ENCODE measurements at regions not wholly inside any gene's neighbourhood (a gene's known extent, or its start where the extent isn't known, plus 50 kb on each side); places are given as distances from the start of the nearest gene placed in this dataset.

DNA sequence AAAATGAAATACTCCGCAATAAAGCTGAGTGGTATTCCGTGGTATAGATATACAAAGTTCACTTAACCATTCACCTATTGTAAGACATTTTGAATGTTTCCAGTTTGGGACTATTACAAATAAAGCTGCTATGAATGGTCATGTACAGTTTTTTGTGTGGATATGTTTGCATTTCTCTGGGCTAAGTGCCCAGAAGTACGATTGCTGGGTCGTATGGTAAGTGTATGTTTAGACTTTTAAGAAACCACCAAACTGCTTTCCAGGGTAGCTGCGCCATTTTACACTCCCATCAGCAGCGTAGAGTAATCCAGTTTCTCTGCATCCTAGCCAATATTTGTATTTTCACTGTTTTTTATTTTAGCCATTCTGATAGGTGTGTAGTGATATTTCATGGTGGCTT lies 208.4 kb upstream of the TLE3 start:
- intact Hi-C loops (cut with DNase I): no loop called here
- WGBS, 4 donors: 78 to 91% (median 83%) methylated on average over 6 of the region's 6 CpGs
- peaks cover 0 to 21% (median 7%) of the 10 kb centered on the region in 12 donors for H3K9me3 ChIP-seq
- ATAC-seq (no peak), DNase-seq (no peak)
- H3K4me1 ChIP-seq: peaks cover 0 to 17% (median 0%) of the 10 kb centered on the region in 12 donors
- no peak overlapping the region for H3K27ac ChIP-seq
- TF ChIP-seq POLR2A (IDR thresholded peaks at IDR 0.05): no peak
- TF ChIP-seq, protein P1, sequence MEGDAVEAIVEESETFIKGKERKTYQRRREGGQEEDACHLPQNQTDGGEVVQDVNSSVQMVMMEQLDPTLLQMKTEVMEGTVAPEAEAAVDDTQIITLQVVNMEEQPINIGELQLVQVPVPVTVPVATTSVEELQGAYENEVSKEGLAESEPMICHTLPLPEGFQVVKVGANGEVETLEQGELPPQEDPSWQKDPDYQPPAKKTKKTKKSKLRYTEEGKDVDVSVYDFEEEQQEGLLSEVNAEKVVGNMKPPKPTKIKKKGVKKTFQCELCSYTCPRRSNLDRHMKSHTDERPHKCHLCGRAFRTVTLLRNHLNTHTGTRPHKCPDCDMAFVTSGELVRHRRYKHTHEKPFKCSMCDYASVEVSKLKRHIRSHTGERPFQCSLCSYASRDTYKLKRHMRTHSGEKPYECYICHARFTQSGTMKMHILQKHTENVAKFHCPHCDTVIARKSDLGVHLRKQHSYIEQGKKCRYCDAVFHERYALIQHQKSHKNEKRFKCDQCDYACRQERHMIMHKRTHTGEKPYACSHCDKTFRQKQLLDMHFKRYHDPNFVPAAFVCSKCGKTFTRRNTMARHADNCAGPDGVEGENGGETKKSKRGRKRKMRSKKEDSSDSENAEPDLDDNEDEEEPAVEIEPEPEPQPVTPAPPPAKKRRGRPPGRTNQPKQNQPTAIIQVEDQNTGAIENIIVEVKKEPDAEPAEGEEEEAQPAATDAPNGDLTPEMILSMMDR (IDR thresholded peaks at IDR 0.05): no peak
- H3K4me3 ChIP-seq: no peak overlapping the region
- H3K27me3 ChIP-seq: peaks cover 0 to 6% (median 2%) of the 10 kb centered on the region in 9 donors
- no peaks in the 10 kb centered on the region for H3K36me3 ChIP-seq

DNA sequence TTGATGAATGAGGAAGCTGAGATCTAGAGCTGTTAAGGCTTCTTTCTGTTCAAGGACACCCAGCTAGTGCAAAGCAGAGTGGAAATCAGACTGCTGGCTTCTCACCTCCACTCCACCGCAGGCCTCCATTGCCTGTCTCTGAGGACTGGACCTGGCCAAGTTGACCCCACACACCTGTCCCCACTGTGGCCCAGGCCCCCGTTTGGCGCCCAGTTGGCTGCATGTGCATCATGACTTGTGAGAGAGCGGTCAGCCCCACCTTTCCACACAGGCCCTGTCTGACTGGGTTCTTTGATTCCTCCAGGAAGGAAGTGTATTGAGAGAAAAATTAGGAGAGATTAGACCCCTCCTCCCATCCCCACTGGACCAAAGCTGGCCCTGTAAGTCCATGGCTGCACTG lies 206.3 kb upstream of the TLE3 start:
- intact Hi-C loops (cut with DNase I): no loop called here
- DNase-seq (no peak), ATAC-seq (no peak)
- Histone ChIP-seq H3K4me3 (no peak overlapping the region), H3K36me3 (no peaks in the 10 kb centered on the region), H3K27ac (no peak overlapping the region), H3K4me1 (peaks cover 0 to 17% (median 0%) of the 10 kb centered on the region in 12 donors), H3K27me3 (peaks cover 0 to 3% (median 0%) of the 10 kb centered on the region in 9 donors), H3K9me3 (peaks cover 0 to 21% (median 7%) of the 10 kb centered on the region in 12 donors)
- WGBS, 4 donors: 97 to 100% (median 98%) methylated on average over 4 of the region's 4 CpGs
- TF ChIP-seq, protein P1 (IDR thresholded peaks at IDR 0.05): no peak

DNA sequence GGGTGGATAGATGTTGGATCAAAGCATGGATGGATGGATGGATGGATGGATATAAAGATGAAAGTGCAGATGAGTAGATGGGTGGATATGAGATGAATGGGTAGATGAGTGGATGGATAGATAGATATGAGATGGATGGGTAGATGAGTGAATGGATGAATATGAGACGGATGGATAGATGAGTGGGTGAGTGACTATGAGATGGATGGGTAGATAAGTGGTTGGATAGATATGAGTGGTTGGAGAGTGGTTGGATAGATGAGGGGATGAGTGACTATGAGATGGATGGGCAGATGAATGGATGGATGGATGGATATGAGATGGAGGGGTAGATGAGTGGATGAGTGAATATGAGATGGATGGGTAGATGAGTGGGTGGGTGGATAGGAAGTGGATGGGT lies 204.6 kb upstream of the TLE3 start:
- Histone ChIP-seq H3K27me3 (no peaks in the 10 kb centered on the region), H3K9me3 (peaks cover 0 to 21% (median 7%) of the 10 kb centered on the region in 12 donors), H3K36me3 (no peaks in the 10 kb centered on the region), H3K4me1 (peaks cover 0 to 1% (median 0%) of the 10 kb centered on the region in 12 donors), H3K4me3 (no peak overlapping the region), H3K27ac (no peak overlapping the region)
- no peak for DNase-seq
- 89 to 97% (median 93%) methylated on average over 1 of the region's 1 CpG for WGBS, 4 donors
- intact Hi-C loops (cut with DNase I): no loop called here
- TF ChIP-seq, protein P1 (IDR thresholded peaks at IDR 0.05): no peak
- TF ChIP-seq POLR2A (IDR thresholded peaks at IDR 0.05): no peak
- no peak for ATAC-seq

DNA sequence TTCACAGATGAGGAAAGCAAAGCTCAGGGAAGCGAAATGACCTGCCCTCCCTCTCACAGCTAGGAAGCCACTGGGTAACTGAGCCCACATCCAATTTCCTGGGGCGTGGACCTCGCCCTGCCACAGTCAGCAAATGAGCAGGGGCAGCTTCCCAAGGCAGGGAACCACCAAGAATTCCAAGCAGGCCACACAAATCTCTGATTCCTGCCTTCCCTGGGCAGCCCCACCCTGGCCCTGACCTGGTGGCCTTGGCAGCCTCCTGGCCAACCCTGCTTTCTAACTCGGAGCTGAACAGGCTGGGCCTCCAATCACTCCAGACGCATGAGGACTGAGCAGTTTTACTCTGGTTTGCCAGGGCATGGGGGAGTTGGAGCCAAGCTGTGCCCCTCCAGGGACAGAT lies 203.7 kb upstream of the TLE3 start:
- no peak for DNase-seq
- WGBS, 4 donors: 85 to 92% (median 88%) methylated on average over 2 to 5 of the region's 5 CpGs
- no peak overlapping the region for H3K27ac ChIP-seq
- intact Hi-C loops (cut with DNase I): no loop called here
- peaks cover 0 to 21% (median 7%) of the 10 kb centered on the region in 12 donors for H3K9me3 ChIP-seq
- no peaks in the 10 kb centered on the region for H3K27me3 ChIP-seq
- H3K4me3 ChIP-seq: no peak overlapping the region
- TF ChIP-seq, protein P1 (IDR thresholded peaks at IDR 0.05): no peak
- no peak for TF ChIP-seq POLR2A (IDR thresholded peaks at IDR 0.05)
- ATAC-seq: no peak
- no peaks in the 10 kb centered on the region for H3K4me1 ChIP-seq
- no peaks in the 10 kb centered on the region for H3K36me3 ChIP-seq

All from heart left ventricle (tissue), 16 donors.